ENCODE measurements at regions not wholly inside any gene's neighbourhood (a gene's known extent, or its start where the extent isn't known, plus 50 kb on each side); places are given as distances from the start of the nearest gene placed in this dataset.

GRCh38 chr9:89998633-89999032 lies 393.8 kb downstream of the GADD45G start:
- Histone ChIP-seq H3K27me3 (no peaks in the 10 kb centered on the region), H3K4me1 (peaks cover 34 to 65% (median 56%) of the 10 kb centered on the region in 4 donors), H3K36me3 (no peaks in the 10 kb centered on the region), H3K9me3 (no peaks in the 10 kb centered on the region), H3K4me3 (no peak overlapping the region), H3K27ac (peak overlapping the region; percentile 87 to 93 (median 92))
- in situ Hi-C loops (cut with MboI; ENCODE audit: low pct_ligation_motif_present in 1 of 4, low pct_unique_long_range_greater_than_20kb in 1 of 4, low sequenced_read_pairs in 3 of 4), result no loop called here
- intact Hi-C loops (cut with DNase I; ENCODE audit: low total_unique reads), result no loop called here
- TF ChIP-seq POLR2AphosphoS5 (IDR thresholded peaks at IDR 0.05), result no peak
- TF ChIP-seq EP300 (IDR thresholded peaks at IDR 0.05; ENCODE audit: low read depth), result no peak
- TF ChIP-seq POLR2A (IDR thresholded peaks at IDR 0.05), result no peak
- TF ChIP-seq CTCF (IDR thresholded peaks at IDR 0.05), result no peak
- 74% methylated on average over 3 of the region's 3 CpGs; no CpG with 5 or more reads in 1 of the 2 donors for WGBS, 2 donors (ENCODE audit: low coverage in 1 of 2)
- no peak for DNase-seq

DNA sequence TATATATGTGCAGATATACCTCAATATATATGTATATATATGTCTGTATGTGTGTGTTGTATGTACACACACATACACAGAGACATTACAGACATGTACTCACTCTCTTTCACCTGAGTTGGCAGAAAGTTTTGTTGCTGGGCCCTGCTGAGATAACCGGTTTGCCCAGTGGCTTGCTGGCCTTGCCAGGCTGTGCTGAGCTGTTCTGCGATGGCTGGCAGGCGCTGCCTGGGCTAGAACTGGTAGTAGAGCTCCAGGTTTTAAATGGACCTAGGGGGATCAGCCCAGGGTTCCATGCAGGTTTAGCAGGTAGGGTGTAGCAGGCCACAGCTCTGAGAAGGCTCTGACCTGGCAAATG lies 394.3 kb downstream of the GADD45G start:
- H3K4me3 ChIP-seq, result peak overlapping the region in 2 of 4 donors; percentile 19 to 35
- H3K4me1 ChIP-seq, result peaks cover 29 to 60% (median 51%) of the 10 kb centered on the region in 4 donors
- WGBS, 2 donors (ENCODE audit: low coverage in 1 of 2), result 34% methylated on average over 3 of the region's 3 CpGs; no CpG with 5 or more reads in 1 of the 2 donors
- no peaks in the 10 kb centered on the region for H3K36me3 ChIP-seq
- TF ChIP-seq EP300 (IDR thresholded peaks at IDR 0.05; ENCODE audit: low read depth), result no peak
- TF ChIP-seq POLR2AphosphoS5 (IDR thresholded peaks at IDR 0.05), result peak in 1 of 3 donors; percentile 19
- no peaks in the 10 kb centered on the region for H3K9me3 ChIP-seq
- H3K27me3 ChIP-seq, result no peaks in the 10 kb centered on the region
- intact Hi-C loops (cut with DNase I; ENCODE audit: low total_unique reads), result no loop called here
- in situ Hi-C loops (cut with MboI; ENCODE audit: low pct_ligation_motif_present in 1 of 4, low pct_unique_long_range_greater_than_20kb in 1 of 4, low sequenced_read_pairs in 3 of 4), result no loop called here
- peak; percentile 76 for DNase-seq
- H3K27ac ChIP-seq, result peak overlapping the region; percentile 87 to 93 (median 92)

- DNase-seq, result peak; percentile 86
- H3K27me3 ChIP-seq, result no peaks in the 10 kb centered on the region
- WGBS, 2 donors (ENCODE audit: low coverage in 1 of 2), result 5% methylated on average over 9 of the region's 12 CpGs; no CpG with 5 or more reads in 1 of the 2 donors
- peak overlapping the region; percentile 87 to 93 (median 92) for H3K27ac ChIP-seq
- no peaks in the 10 kb centered on the region for H3K9me3 ChIP-seq
- peak overlapping the region in 2 of 4 donors; percentile 19 to 35 for H3K4me3 ChIP-seq
- intact Hi-C loops (cut with DNase I; ENCODE audit: low total_unique reads) (no loop called here), in situ Hi-C loops (cut with MboI; ENCODE audit: low pct_ligation_motif_present in 1 of 4, low pct_unique_long_range_greater_than_20kb in 1 of 4, low sequenced_read_pairs in 3 of 4) (no loop called here)
- TF ChIP-seq POLR2AphosphoS5 (IDR thresholded peaks at IDR 0.05) (peak; percentile 46 to 75 (median 74)), POLR2A (IDR thresholded peaks at IDR 0.05) (peak; percentile 55), CTCF (IDR thresholded peaks at IDR 0.05) (no peak)
- H3K4me1 ChIP-seq, result peaks cover 26 to 54% (median 46%) of the 10 kb centered on the region in 4 donors
- no peaks in the 10 kb centered on the region for H3K36me3 ChIP-seq
Measured at GRCh38 chr9:89999534-90000370, 394.9 kb downstream of the GADD45G start.

GRCh38 chr9:90000925-90001324 lies 396.1 kb downstream of the GADD45G start:
- Histone ChIP-seq H3K36me3 (no peaks in the 10 kb centered on the region), H3K9me3 (no peaks in the 10 kb centered on the region), H3K4me1 (peaks cover 26 to 52% (median 45%) of the 10 kb centered on the region in 4 donors), H3K27me3 (no peaks in the 10 kb centered on the region), H3K4me3 (no peak overlapping the region), H3K27ac (peak overlapping the region; percentile 87 to 93 (median 92))
- intact Hi-C loops (cut with DNase I; ENCODE audit: low total_unique reads), result no loop called here
- in situ Hi-C loops (cut with MboI; ENCODE audit: low pct_ligation_motif_present in 1 of 4, low pct_unique_long_range_greater_than_20kb in 1 of 4, low sequenced_read_pairs in 3 of 4), result no loop called here
- TF ChIP-seq POLR2AphosphoS5 (IDR thresholded peaks at IDR 0.05), result peak in 1 of 3 donors; percentile 13
- no peak for TF ChIP-seq EP300 (IDR thresholded peaks at IDR 0.05; ENCODE audit: low read depth)
- WGBS, 2 donors (ENCODE audit: low coverage in 1 of 2), result 55 to 57% methylated on average over 1 to 7 of the region's 7 CpGs
- no peak for DNase-seq

GRCh38 chr9:90001747-90002146 lies 396.9 kb downstream of the GADD45G start:
- no peaks in the 10 kb centered on the region for H3K9me3 ChIP-seq
- WGBS, 2 donors (ENCODE audit: low coverage in 1 of 2), result 80 to 81% methylated on average over 1 to 7 of the region's 7 CpGs
- no peaks in the 10 kb centered on the region for H3K36me3 ChIP-seq
- peaks cover 26 to 52% (median 45%) of the 10 kb centered on the region in 4 donors for H3K4me1 ChIP-seq
- peak overlapping the region; percentile 32 to 87 (median 43) for H3K27ac ChIP-seq
- intact Hi-C loops (cut with DNase I; ENCODE audit: low total_unique reads) (loop anchor here (2.0 kb wide), 1 partner anchor 397 kb away; the partner anchor contains the start of gene GADD45G), in situ Hi-C loops (cut with MboI; ENCODE audit: low pct_ligation_motif_present in 1 of 4, low pct_unique_long_range_greater_than_20kb in 1 of 4, low sequenced_read_pairs in 3 of 4) (no loop called here)
- no peak overlapping the region for H3K4me3 ChIP-seq
- no peak for DNase-seq
- no peaks in the 10 kb centered on the region for H3K27me3 ChIP-seq
- TF ChIP-seq POLR2A (IDR thresholded peaks at IDR 0.05), result no peak
- no peak for TF ChIP-seq EP300 (IDR thresholded peaks at IDR 0.05; ENCODE audit: low read depth)
- no peak for TF ChIP-seq CTCF (IDR thresholded peaks at IDR 0.05)
- no peak for TF ChIP-seq POLR2AphosphoS5 (IDR thresholded peaks at IDR 0.05)
